GM12864 (cell line): ENCODE measurements at regions not wholly inside any gene's neighbourhood (a gene's known extent, or its start where the extent isn't known, plus 50 kb on each side); places are given as distances from the start of the nearest gene placed in this dataset.

ENCODE experiments used
- DNase-seq: peaks from one replicate; pipeline ENCODE4 v3.0.0-alpha.2; 2011; ENCODE audit warnings: low read depth
- H3K4me3 ChIP-seq: 2 replicates; pipeline ENCODE4 v1.5.1; 2011; ENCODE audit warnings: mild to moderate bottlenecking, low read depth, low read length, control low read depth
- CTCF ChIP-seq: IDR thresholded peaks from 2 replicates; pipeline ENCODE4 v1.5.1; 2011; ENCODE audit warnings: low read depth, mild to moderate bottlenecking, moderate library complexity, low read length, control low read depth, inconsistent platforms; ENCODE audit errors: missing control alignments

- H3K4me3 ChIP-seq, result no peak overlapping the region
- no peak for DNase-seq
- TF ChIP-seq CTCF, result no peak
Observed at GRCh38 chr16:88289001-88289400, 93.8 kb upstream of the ZNF469 start.

- no peak overlapping the region for H3K4me3 ChIP-seq
- no peak for DNase-seq
- no peak for TF ChIP-seq CTCF
Observed at GRCh38 chr16:88289561-88289960, 93.2 kb upstream of the ZNF469 start.

- H3K4me3 ChIP-seq, result no peak overlapping the region
Observed at GRCh38 chr16:88289968-88290401, 92.8 kb upstream of the ZNF469 start.

GRCh38 chr16:88290850-88291830 lies 91.6 kb upstream of the ZNF469 start:
- no peak for DNase-seq
- H3K4me3 ChIP-seq, result no peak overlapping the region
- TF ChIP-seq CTCF, result no peak

More at GRCh38 chr16:88289968-88290401, 92.8 kb upstream of the ZNF469 start:
- DNase-seq, result no peak
- TF ChIP-seq CTCF, result no peak

GRCh38 chr16:88292007-88292970 lies 90.5 kb upstream of the ZNF469 start:
- no peak for DNase-seq
- no peak for TF ChIP-seq CTCF
- no peak overlapping the region for H3K4me3 ChIP-seq

- no peak for DNase-seq
Observed at GRCh38 chr16:88293097-88293496, 89.7 kb upstream of the ZNF469 start.

More at GRCh38 chr16:88293097-88293496, 89.7 kb upstream of the ZNF469 start:
- TF ChIP-seq CTCF, result no peak
- no peak overlapping the region for H3K4me3 ChIP-seq
